Endothelial cell of umbilical vein (primary cell): ENCODE measurements at regions not wholly inside any gene's neighbourhood (a gene's known extent, or its start where the extent isn't known, plus 50 kb on each side); places are given as distances from the start of the nearest gene placed in this dataset.

Experiments used
- BruUV-seq: library from RNA; stranded (reverse); fragments of 400-500 nt; replicated peaks from 2 replicates; lab custom pipeline; 2021; lab: Mats Ljungman, UMichigan
- CTCF ChIA-PET: fragments of 300-600, 350-600 bp; sonication (Branson Sonifier 250); formaldehyde crosslinking; loops from one replicate; lab custom pipeline; 2021; ENCODE audit warnings: antibody characterized with exemption, inconsistent platforms; lab: Charles Lee
- POLR2A ChIA-PET: fragments of 300-600, 350-600 bp; sonication (Branson Sonifier 250); formaldehyde crosslinking; loops from one replicate; lab custom pipeline; 2021; ENCODE audit warnings: antibody characterized with exemption, inconsistent platforms; lab: Charles Lee
- DNase-seq: peaks from one replicate; pipeline ENCODE4 v3.0.0-alpha.2; 2011; ENCODE audit warnings: low read depth, low spot score
- FAIRE-seq: peaks from 2 replicates; lab custom pipeline; 2011; peaks lifted over from hg19 to GRCh38; lab: Jason Lieb, UNC
- H2AFZ ChIP-seq: 2 replicates; pipeline ENCODE4 v1.6.0; 2012; ENCODE audit warnings: low read depth, low read length, control low read depth, inconsistent platforms
- H3K27ac ChIP-seq: 2 replicates; pipeline ENCODE4 v1.5.1; 2011; ENCODE audit warnings: low read depth, mild to moderate bottlenecking, control low read depth, low read length, moderate library complexity; ENCODE audit not compliant: insufficient read depth
- H3K27me3 ChIP-seq, 2 experiments: 2 replicates each; pipeline versions ENCODE4 v1.6.0 to v1.6.1; 2011; ENCODE audit warnings: low read length in 2 of 2, mixed read lengths in 1 of 2; ENCODE audit not compliant: control insufficient read depth in 2 of 2, insufficient read depth in 2 of 2
- H3K36me3 ChIP-seq, 2 experiments: 2 replicates in 1 of 2; 3 replicates in 1 of 2; pipeline ENCODE4 v1.5.1; 2011; ENCODE audit warnings: low read length in 2 of 2, mild to moderate bottlenecking in 1 of 2, moderate library complexity in 1 of 2; ENCODE audit not compliant: control insufficient read depth in 2 of 2, insufficient read depth in 2 of 2; ENCODE audit errors: extremely low read depth in 1 of 2
- H3K4me1 ChIP-seq: 3 replicates; pipeline ENCODE4 v1.5.1; 2011; ENCODE audit warnings: mild to moderate bottlenecking, low read length; ENCODE audit not compliant: control insufficient read depth, insufficient read depth; ENCODE audit errors: extremely low read depth
- H3K4me2 ChIP-seq: 2 replicates; pipeline ENCODE4 v1.6.1; 2011; ENCODE audit warnings: low read length, control low read depth, mixed read lengths; ENCODE audit not compliant: insufficient read depth
- H3K4me3 ChIP-seq, 3 experiments: fragments of 200-600 bp in 1 of 3; sonication (generic), shearing (Covaris generic) in 1 of 3; replicated peaks in 1 of 3; 2 replicates each; pipeline ENCODE4 v1.5.1; 2011 to 2016; ENCODE audit warnings: control low read depth in 3 of 3, low read length in 3 of 3, mild to moderate bottlenecking in 2 of 3, inconsistent platforms in 1 of 3, low read depth in 1 of 3, moderate library complexity in 1 of 3; ENCODE audit not compliant: insufficient read depth in 1 of 3
- H3K79me2 ChIP-seq: 2 replicates; pipeline ENCODE4 v1.6.0; 2012; ENCODE audit warnings: low read length, inconsistent platforms; ENCODE audit not compliant: control insufficient read depth, insufficient read depth
- H3K9ac ChIP-seq: replicated peaks from 2 replicates; pipeline ENCODE3; 2011; ENCODE audit warnings: low read length, control low read depth; ENCODE audit not compliant: insufficient read depth; ENCODE audit errors: extremely low read depth
- H3K9me1 ChIP-seq: replicated peaks from 3 replicates; pipeline ENCODE4 v1.6.0; 2011; ENCODE audit warnings: mild to moderate bottlenecking, low read length; ENCODE audit not compliant: control insufficient read depth, insufficient read depth; ENCODE audit errors: extremely low read depth
- H3K9me3 ChIP-seq: replicated peaks from 2 replicates; pipeline ENCODE4 v1.5.1; 2012; ENCODE audit warnings: low read length, inconsistent platforms; ENCODE audit not compliant: control insufficient read depth, insufficient read depth
- H4K20me1 ChIP-seq: replicated peaks from 2 replicates; pipeline ENCODE3; 2011; ENCODE audit warnings: mild to moderate bottlenecking, low read length; ENCODE audit not compliant: control insufficient read depth, insufficient read depth; ENCODE audit errors: extremely low read depth
- CTCF ChIP-seq, 2 donors: IDR thresholded peaks; 1 replicate in 1 of 2; 2 replicates in 1 of 2; pipeline ENCODE4 v1.5.1; 2011; ENCODE audit warnings: low read length in 2 of 2, mild to moderate bottlenecking in 2 of 2, moderate library complexity in 2 of 2, control low read depth in 1 of 2, inconsistent platforms in 1 of 2, low read depth in 1 of 2; ENCODE audit not compliant: insufficient read depth in 1 of 2; ENCODE audit errors: extremely low read depth in 1 of 2
- EZH2 ChIP-seq: IDR thresholded peaks from 2 replicates; pipeline ENCODE4 v1.6.1; 2012; ENCODE audit warnings: borderline replicate concordance, low read depth, mild to moderate bottlenecking, moderate library complexity, low read length, inconsistent platforms; ENCODE audit not compliant: severe bottlenecking
- FOS ChIP-seq: IDR thresholded peaks from 2 replicates; pipeline ENCODE4 v1.6.1; 2011; ENCODE audit warnings: mild to moderate bottlenecking, low read length, moderate library complexity, borderline replicate concordance; ENCODE audit not compliant: insufficient read depth
- GATA2 ChIP-seq: IDR thresholded peaks from 2 replicates; pipeline ENCODE4 v1.7.0; 2011; ENCODE audit warnings: low read depth, mild to moderate bottlenecking, moderate library complexity, mixed read lengths, low read length; ENCODE audit not compliant: insufficient read length, insufficient read depth
- JUN ChIP-seq: IDR thresholded peaks from 2 replicates; pipeline ENCODE4 v1.6.1; 2011; ENCODE audit warnings: borderline replicate concordance, low read depth; ENCODE audit not compliant: insufficient read length, insufficient read depth
- MAX ChIP-seq: IDR thresholded peaks from 2 replicates; pipeline ENCODE4 v1.6.1; 2011; ENCODE audit not compliant: insufficient read depth, insufficient read length
- MYC ChIP-seq: IDR thresholded peaks from one replicate; pipeline ENCODE4 v1.6.1; 2011; ENCODE audit warnings: mild to moderate bottlenecking, low read depth, low read length
- POLR2A ChIP-seq: IDR thresholded peaks from 2 replicates; pipeline ENCODE4 v1.6.1; 2012; ENCODE audit warnings: low read depth, mild to moderate bottlenecking, control low read depth, low read length
- POLR2AphosphoS5 ChIP-seq: IDR thresholded peaks from 2 replicates; pipeline ENCODE4 v1.6.1; 2012; ENCODE audit warnings: low read depth, mild to moderate bottlenecking, control low read depth, low read length, moderate library complexity; ENCODE audit not compliant: insufficient read depth
- dilution Hi-C: fragments of 300-500 bp; cut with MboI; formaldehyde crosslinking; loops from one replicate; pipeline ENCODE4 v1.15.0; 2019; ENCODE audit warnings: low sequenced_read_pairs; ENCODE audit not compliant: extremely low pct_ligation_motif_present
- intact Hi-C: fragments of 100-400 bp; cut with micrococcal nuclease; formaldehyde crosslinking; loops from one replicate; pipeline ENCODE4 v1.10.0; 2022

GRCh38 chrY:15996014-15996413 is 1471.7 kb downstream of the NLGN4Y start:
- POLR2A ChIA-PET: no interaction called here
- H3K4me1 ChIP-seq: no peaks in the 10 kb centered on the region
- dilution Hi-C loops: no loop called here
- H3K79me2 ChIP-seq: no peaks in the 10 kb centered on the region
- CTCF ChIA-PET: no interaction called here
- intact Hi-C loops: no loop called here
- H3K27ac ChIP-seq: no peak overlapping the region
- no peak overlapping the region for H3K4me2 ChIP-seq
- H3K36me3 ChIP-seq: no peaks in the 10 kb centered on the region
- no peaks in the 10 kb centered on the region for H3K9me1 ChIP-seq
- no peak overlapping the region for H3K9ac ChIP-seq
- H2AFZ ChIP-seq: no peak overlapping the region
- H3K9me3 ChIP-seq: no peaks in the 10 kb centered on the region
- no peak overlapping the region for H3K4me3 ChIP-seq
- no peaks in the 10 kb centered on the region for H3K27me3 ChIP-seq
- H4K20me1 ChIP-seq: no peaks in the 10 kb centered on the region
- FAIRE-seq: no peak
- DNase-seq: no peak
- BruUV-seq: no TSS peak
- TF ChIP-seq MYC (no peak), MAX (no peak), CTCF (IDR thresholded peaks at IDR 0.05; ENCODE audit: extremely low read depth in 1 of 2, insufficient read depth in 1 of 2, low read depth in 1 of 2, low read length in 2 of 2) (no peak), JUN (no peak), EZH2 (no peak), GATA2 (no peak), POLR2A (no peak), POLR2AphosphoS5 (no peak), FOS (no peak)
